ENCODE measurements at regions not wholly inside any gene's neighbourhood (a gene's known extent, or its start where the extent isn't known, plus 50 kb on each side); places are given as distances from the start of the nearest gene placed in this dataset.
A peak's percentile ranks its signal among the peaks of the same experiment; 100 is the strongest.

DNA sequence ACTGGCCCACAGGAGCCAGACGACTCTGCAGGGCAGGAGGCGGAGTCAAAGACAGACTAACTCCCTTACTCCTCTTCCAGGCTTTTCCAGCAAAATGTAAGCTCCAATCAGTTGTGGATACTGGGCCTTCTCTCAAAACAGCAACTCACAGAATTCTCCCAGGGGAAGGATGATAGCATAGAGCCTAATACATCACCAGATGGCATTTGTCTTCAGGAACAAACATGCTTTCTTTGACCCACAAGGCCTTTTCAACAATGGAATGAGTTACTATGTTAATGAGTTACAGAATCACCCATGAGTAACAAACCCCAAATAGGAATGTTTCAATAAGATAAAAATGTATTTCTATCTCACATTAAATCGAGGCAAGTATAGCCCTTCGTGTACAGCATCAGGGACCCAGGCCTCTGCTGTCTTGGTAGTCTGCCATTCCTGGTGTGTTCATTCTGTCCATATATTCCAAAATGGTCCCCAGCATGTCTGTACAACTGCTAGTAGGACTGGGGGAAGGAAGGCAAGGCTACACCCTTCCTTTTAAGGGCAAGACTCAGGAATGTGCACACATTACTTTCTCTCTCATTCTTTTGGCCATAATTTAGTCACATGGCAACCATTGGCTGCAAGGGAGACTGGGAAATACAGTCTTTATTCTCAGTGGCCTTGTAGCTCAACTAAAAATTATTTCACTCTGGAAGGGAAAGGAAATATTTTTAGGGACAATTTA is 76.4 kb downstream of the BOD1L2 start:
- intact Hi-C loops (cut with micrococcal nuclease), result no loop called here

DNA sequence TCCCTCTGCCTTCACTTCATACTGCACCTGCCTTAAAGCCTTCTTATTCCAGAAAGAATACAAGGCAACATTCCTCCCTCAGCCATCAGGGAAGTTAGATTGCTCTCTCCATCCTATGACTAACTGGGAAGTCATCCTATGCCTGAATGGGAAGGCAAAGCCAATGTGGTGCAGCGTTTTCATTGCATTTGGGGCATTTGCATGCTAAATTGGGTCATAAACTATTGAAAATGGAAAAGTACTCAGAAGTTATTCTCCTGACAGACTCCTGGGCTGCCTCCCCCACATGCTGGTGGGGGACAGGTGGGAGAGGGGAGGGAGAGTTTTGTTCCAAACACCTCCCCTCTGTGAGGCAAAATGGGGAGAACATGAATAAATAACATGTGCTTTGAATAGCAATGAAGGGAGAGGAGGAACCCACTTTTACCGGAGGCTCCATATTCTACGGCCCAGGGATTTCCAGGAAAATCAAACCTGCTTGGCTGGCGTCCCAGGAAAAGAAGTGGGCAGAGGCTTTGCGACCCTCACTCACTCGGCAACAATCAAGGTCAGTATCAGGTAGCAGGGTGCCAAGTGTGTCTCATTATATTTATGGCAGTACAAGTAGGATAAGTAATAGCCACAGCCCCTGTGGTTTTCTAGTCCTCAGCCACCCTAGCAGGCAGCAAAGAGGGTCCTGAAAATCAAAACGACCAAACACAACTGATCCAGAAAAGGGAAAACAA is 84.1 kb downstream of the BOD1L2 start:
- ATAC-seq, result no peak
- H3K4me1 ChIP-seq (ENCODE audit: insufficient read depth, low read length), result no peaks in the 10 kb centered on the region
- no peaks in the 10 kb centered on the region for H3K36me3 ChIP-seq (ENCODE audit: low read depth, low read length)
- no peak overlapping the region for H3K4me2 ChIP-seq (ENCODE audit: low read length)
- no peaks in the 10 kb centered on the region for H3K9me2 ChIP-seq (replicated peaks; ENCODE audit: low read length)
- H3K9me3 ChIP-seq (ENCODE audit: low read length), result no peaks in the 10 kb centered on the region
- H2AFZ ChIP-seq (ENCODE audit: low read length), result no peak overlapping the region
- no peaks in the 10 kb centered on the region for H3F3A ChIP-seq (ENCODE audit: low read length, unreplicated experiment)
- TF ChIP-seq EZH2phosphoT487 (IDR thresholded peaks at IDR 0.05; ENCODE audit: borderline replicate concordance, low read length) (no peak), EZH2 (IDR thresholded peaks at IDR 0.05; ENCODE audit: low read length, unreplicated experiment) (no peak)
- TF ChIP-seq, protein P1, sequence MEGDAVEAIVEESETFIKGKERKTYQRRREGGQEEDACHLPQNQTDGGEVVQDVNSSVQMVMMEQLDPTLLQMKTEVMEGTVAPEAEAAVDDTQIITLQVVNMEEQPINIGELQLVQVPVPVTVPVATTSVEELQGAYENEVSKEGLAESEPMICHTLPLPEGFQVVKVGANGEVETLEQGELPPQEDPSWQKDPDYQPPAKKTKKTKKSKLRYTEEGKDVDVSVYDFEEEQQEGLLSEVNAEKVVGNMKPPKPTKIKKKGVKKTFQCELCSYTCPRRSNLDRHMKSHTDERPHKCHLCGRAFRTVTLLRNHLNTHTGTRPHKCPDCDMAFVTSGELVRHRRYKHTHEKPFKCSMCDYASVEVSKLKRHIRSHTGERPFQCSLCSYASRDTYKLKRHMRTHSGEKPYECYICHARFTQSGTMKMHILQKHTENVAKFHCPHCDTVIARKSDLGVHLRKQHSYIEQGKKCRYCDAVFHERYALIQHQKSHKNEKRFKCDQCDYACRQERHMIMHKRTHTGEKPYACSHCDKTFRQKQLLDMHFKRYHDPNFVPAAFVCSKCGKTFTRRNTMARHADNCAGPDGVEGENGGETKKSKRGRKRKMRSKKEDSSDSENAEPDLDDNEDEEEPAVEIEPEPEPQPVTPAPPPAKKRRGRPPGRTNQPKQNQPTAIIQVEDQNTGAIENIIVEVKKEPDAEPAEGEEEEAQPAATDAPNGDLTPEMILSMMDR (conservative IDR thresholded peaks at IDR 0.05; ENCODE audit: low read depth, low read length), result no peak
- H3K9ac ChIP-seq (ENCODE audit: low read length), result no peak overlapping the region
- BruUV-seq (replicated peaks), result no TSS peak
- no peak overlapping the region for H3K4me3 ChIP-seq (ENCODE audit: low read length)
- no peak overlapping the region for H3K27ac ChIP-seq (ENCODE audit: low read length)
- no peaks in the 10 kb centered on the region for H3K27me3 ChIP-seq (ENCODE audit: low read length)
- no peaks in the 10 kb centered on the region for H4K20me1 ChIP-seq (ENCODE audit: low read length)
- ChIA-PET CTCF (no interaction called here), POLR2A (ENCODE audit: unreplicated experiment) (interaction anchor here (0.6 kb wide), 1 partner anchor 727 kb away, joined by 22 read pairs; no protein-coding TSS in a partner anchor)
- peak; percentile 21 for DNase-seq
- H3K79me2 ChIP-seq (ENCODE audit: low read length), result no peaks in the 10 kb centered on the region
- intact Hi-C loops (cut with micrococcal nuclease), result no loop called here

More for the DNA sequence above, 76.4 kb downstream of the BOD1L2 start:
- no TSS peak for BruUV-seq (replicated peaks)
- no peaks in the 10 kb centered on the region for H3K9me3 ChIP-seq (ENCODE audit: low read length)
- H3K9me2 ChIP-seq (replicated peaks; ENCODE audit: low read length), result no peaks in the 10 kb centered on the region
- CTCF ChIA-PET, result no interaction called here
- no peaks in the 10 kb centered on the region for H4K20me1 ChIP-seq (ENCODE audit: low read length)
- H3K79me2 ChIP-seq (ENCODE audit: low read length), result no peaks in the 10 kb centered on the region
- peaks cover 48% of the 10 kb centered on the region for H3K27me3 ChIP-seq (ENCODE audit: low read length)
- DNase-seq (no peak), ATAC-seq (no peak)
- no peaks in the 10 kb centered on the region for H3K36me3 ChIP-seq (ENCODE audit: low read depth, low read length)
- no peaks in the 10 kb centered on the region for H3F3A ChIP-seq (ENCODE audit: low read length, unreplicated experiment)
- H3K4me2 ChIP-seq (ENCODE audit: low read length), result no peak overlapping the region
- no peak overlapping the region for H3K4me3 ChIP-seq (ENCODE audit: low read length)
- H3K9ac ChIP-seq (ENCODE audit: low read length), result no peak overlapping the region
- POLR2A ChIA-PET (ENCODE audit: unreplicated experiment), result no interaction called here
- no peak for TF ChIP-seq EZH2phosphoT487 (IDR thresholded peaks at IDR 0.05; ENCODE audit: borderline replicate concordance, low read length)
- no peak for TF ChIP-seq EZH2 (IDR thresholded peaks at IDR 0.05; ENCODE audit: low read length, unreplicated experiment)
- H3K4me1 ChIP-seq (ENCODE audit: insufficient read depth, low read length), result no peaks in the 10 kb centered on the region
- no peak overlapping the region for H2AFZ ChIP-seq (ENCODE audit: low read length)
- no peak overlapping the region for H3K27ac ChIP-seq (ENCODE audit: low read length)

DNA sequence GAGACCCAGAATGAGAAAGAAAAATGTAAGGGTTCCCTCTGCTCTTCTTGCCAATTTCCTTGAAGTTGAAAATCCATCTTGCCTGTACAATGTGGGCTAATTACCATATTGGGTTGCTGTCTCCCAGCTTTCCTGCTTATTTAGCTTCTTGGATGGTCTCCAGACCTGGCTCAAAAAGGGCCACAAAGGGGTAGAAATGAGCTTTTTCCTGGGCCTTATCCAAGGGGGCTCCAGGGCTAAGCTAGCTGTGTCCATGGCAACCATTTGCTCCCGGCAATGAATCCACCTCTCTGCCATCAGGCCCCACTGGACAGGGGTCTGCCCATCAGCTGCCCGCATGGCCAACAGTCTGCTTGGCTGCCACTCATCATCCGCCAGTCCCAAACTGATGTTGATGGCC is 85.0 kb downstream of the BOD1L2 start:
- Histone ChIP-seq H2AFZ (ENCODE audit: low read length) (no peak overlapping the region), H3K4me1 (ENCODE audit: insufficient read depth, low read length) (no peaks in the 10 kb centered on the region), H3K4me2 (ENCODE audit: low read length) (no peak overlapping the region), H3K36me3 (ENCODE audit: low read depth, low read length) (no peaks in the 10 kb centered on the region), H3K27ac (ENCODE audit: low read length) (no peak overlapping the region), H3K27me3 (ENCODE audit: low read length) (no peaks in the 10 kb centered on the region), H3K9me3 (ENCODE audit: low read length) (no peaks in the 10 kb centered on the region), H4K20me1 (ENCODE audit: low read length) (no peaks in the 10 kb centered on the region), H3K9ac (ENCODE audit: low read length) (no peak overlapping the region), H3K79me2 (ENCODE audit: low read length) (no peaks in the 10 kb centered on the region), H3K9me2 (replicated peaks; ENCODE audit: low read length) (no peaks in the 10 kb centered on the region), H3K4me3 (ENCODE audit: low read length) (no peak overlapping the region), H3F3A (ENCODE audit: low read length, unreplicated experiment) (no peaks in the 10 kb centered on the region)
- intact Hi-C loops (cut with micrococcal nuclease), result no loop called here
- no peak for TF ChIP-seq EZH2phosphoT487 (IDR thresholded peaks at IDR 0.05; ENCODE audit: borderline replicate concordance, low read length)
- TF ChIP-seq, protein P1 (conservative IDR thresholded peaks at IDR 0.05; ENCODE audit: low read depth, low read length), result no peak
- no peak for TF ChIP-seq EZH2 (IDR thresholded peaks at IDR 0.05; ENCODE audit: low read length, unreplicated experiment)
- CTCF ChIA-PET, result no interaction called here
- no TSS peak for BruUV-seq (replicated peaks)
- POLR2A ChIA-PET (ENCODE audit: unreplicated experiment), result no interaction called here
- ATAC-seq, result no peak
- DNase-seq, result no peak
